ENCODE measurements at regions not wholly inside any gene's neighbourhood (a gene's known extent, or its start where the extent isn't known, plus 50 kb on each side); places are given as distances from the start of the nearest gene placed in this dataset.
"Not testable (repeated sequence)": the region's sequence is repeated elsewhere in the genome, so short reads cannot be mapped to it uniquely, and the experiment has no call there.

- Histone ChIP-seq H3K27me3 (ENCODE audit: control insufficient read depth in 3 of 3, insufficient read depth in 3 of 3, low read length in 3 of 3) (peaks cover 0 to 12% (median 5%) of the 10 kb centered on the region in 3 donors), H3K9me3 (ENCODE audit: control insufficient read depth in 3 of 3, low read length in 3 of 3) (no peaks in the 10 kb centered on the region), H3K4me1 (ENCODE audit: control insufficient read depth in 3 of 3, insufficient read depth in 3 of 3, low read length in 3 of 3) (no peaks in the 10 kb centered on the region), H3K4me3 (ENCODE audit: low read length in 3 of 3) (no peak overlapping the region), H3K9ac (ENCODE audit: low read depth in 1 of 3, low read length in 3 of 3) (no peak overlapping the region), H3K36me3 (ENCODE audit: control insufficient read depth in 3 of 3, insufficient read depth in 3 of 3, low read length in 3 of 3) (no peaks in the 10 kb centered on the region), H3K27ac (ENCODE audit: low read depth, low read length) (no peak overlapping the region)
These were observed 111.0 kb upstream of the SALL3 start for GRCh38 chr18:78868330-78869316.

- Histone ChIP-seq H3K9me3 (ENCODE audit: control insufficient read depth in 3 of 3, low read length in 3 of 3) (no peaks in the 10 kb centered on the region), H3K4me3 (ENCODE audit: low read length in 3 of 3) (no peak overlapping the region), H3K27me3 (ENCODE audit: control insufficient read depth in 3 of 3, insufficient read depth in 3 of 3, low read length in 3 of 3) (peaks cover 4 to 19% (median 5%) of the 10 kb centered on the region in 3 donors), H3K4me1 (ENCODE audit: control insufficient read depth in 3 of 3, insufficient read depth in 3 of 3, low read length in 3 of 3) (no peaks in the 10 kb centered on the region), H3K27ac (ENCODE audit: low read depth, low read length) (no peak overlapping the region), H3K36me3 (ENCODE audit: control insufficient read depth in 3 of 3, insufficient read depth in 3 of 3, low read length in 3 of 3) (no peaks in the 10 kb centered on the region), H3K9ac (ENCODE audit: low read depth in 1 of 3, low read length in 3 of 3) (no peak overlapping the region)
These were observed 108.0 kb upstream of the SALL3 start for GRCh38 chr18:78871618-78872017.

GRCh38 chr18:78873926-78874500 is 105.6 kb upstream of the SALL3 start:
- no peak overlapping the region for H3K9ac ChIP-seq (ENCODE audit: low read depth in 1 of 3, low read length in 3 of 3)
- peaks cover 0 to 10% (median 7%) of the 10 kb centered on the region in 3 donors for H3K27me3 ChIP-seq (ENCODE audit: control insufficient read depth in 3 of 3, insufficient read depth in 3 of 3, low read length in 3 of 3)
- no peak overlapping the region for H3K27ac ChIP-seq (ENCODE audit: low read depth, low read length)
- H3K4me3 ChIP-seq (ENCODE audit: low read length in 3 of 3): no peak overlapping the region
- no peaks in the 10 kb centered on the region for H3K4me1 ChIP-seq (ENCODE audit: control insufficient read depth in 3 of 3, insufficient read depth in 3 of 3, low read length in 3 of 3)
- peaks cover 0 to 2% (median 0%) of the 10 kb centered on the region in 3 donors for H3K9me3 ChIP-seq (ENCODE audit: control insufficient read depth in 3 of 3, low read length in 3 of 3)
- H3K36me3 ChIP-seq (ENCODE audit: control insufficient read depth in 3 of 3, insufficient read depth in 3 of 3, low read length in 3 of 3): no peaks in the 10 kb centered on the region

GRCh38 chr18:78875016-78875777 is 104.4 kb upstream of the SALL3 start:
- Histone ChIP-seq H3K4me1 (ENCODE audit: control insufficient read depth in 3 of 3, insufficient read depth in 3 of 3, low read length in 3 of 3) (no peaks in the 10 kb centered on the region), H3K36me3 (ENCODE audit: control insufficient read depth in 3 of 3, insufficient read depth in 3 of 3, low read length in 3 of 3) (no peaks in the 10 kb centered on the region), H3K9me3 (ENCODE audit: control insufficient read depth in 3 of 3, low read length in 3 of 3) (peaks cover 0 to 2% (median 0%) of the 10 kb centered on the region in 3 donors), H3K4me3 (ENCODE audit: low read length in 3 of 3) (no peak overlapping the region), H3K27me3 (ENCODE audit: control insufficient read depth in 3 of 3, insufficient read depth in 3 of 3, low read length in 3 of 3) (peaks cover 0 to 10% (median 7%) of the 10 kb centered on the region in 3 donors), H3K27ac (ENCODE audit: low read depth, low read length) (no peak overlapping the region), H3K9ac (ENCODE audit: low read depth in 1 of 3, low read length in 3 of 3) (no peak overlapping the region)

GRCh38 chr18:78875778-78876650 is 103.6 kb upstream of the SALL3 start:
- no peaks in the 10 kb centered on the region for H3K4me1 ChIP-seq (ENCODE audit: control insufficient read depth in 3 of 3, insufficient read depth in 3 of 3, low read length in 3 of 3)
- H3K9ac ChIP-seq (ENCODE audit: low read depth in 1 of 3, low read length in 3 of 3): no peak overlapping the region
- H3K4me3 ChIP-seq (ENCODE audit: low read length in 3 of 3): no peak overlapping the region
- H3K9me3 ChIP-seq (ENCODE audit: control insufficient read depth in 3 of 3, low read length in 3 of 3): peaks cover 0 to 2% (median 0%) of the 10 kb centered on the region in 3 donors
- H3K27ac ChIP-seq (ENCODE audit: low read depth, low read length): no peak overlapping the region
- no peaks in the 10 kb centered on the region for H3K36me3 ChIP-seq (ENCODE audit: control insufficient read depth in 3 of 3, insufficient read depth in 3 of 3, low read length in 3 of 3)
- peaks cover 0 to 8% (median 7%) of the 10 kb centered on the region in 3 donors for H3K27me3 ChIP-seq (ENCODE audit: control insufficient read depth in 3 of 3, insufficient read depth in 3 of 3, low read length in 3 of 3)

GRCh38 chr18:78876868-78877267 is 102.8 kb upstream of the SALL3 start:
- Histone ChIP-seq H3K9me3 (ENCODE audit: control insufficient read depth in 3 of 3, low read length in 3 of 3) (peaks cover 0 to 2% (median 0%) of the 10 kb centered on the region in 3 donors), H3K36me3 (ENCODE audit: control insufficient read depth in 3 of 3, insufficient read depth in 3 of 3, low read length in 3 of 3) (no peaks in the 10 kb centered on the region), H3K9ac (ENCODE audit: low read depth in 1 of 3, low read length in 3 of 3) (no peak overlapping the region), H3K27me3 (ENCODE audit: control insufficient read depth in 3 of 3, insufficient read depth in 3 of 3, low read length in 3 of 3) (peaks cover 0 to 7% (median 7%) of the 10 kb centered on the region in 3 donors), H3K4me1 (ENCODE audit: control insufficient read depth in 3 of 3, insufficient read depth in 3 of 3, low read length in 3 of 3) (no peaks in the 10 kb centered on the region), H3K4me3 (ENCODE audit: low read length in 3 of 3) (no peak overlapping the region), H3K27ac (ENCODE audit: low read depth, low read length) (no peak overlapping the region)

- H3K9me3 ChIP-seq (ENCODE audit: control insufficient read depth in 3 of 3, low read length in 3 of 3): peaks cover 0 to 2% (median 0%) of the 10 kb centered on the region in 3 donors
- H3K9ac ChIP-seq (ENCODE audit: low read depth in 1 of 3, low read length in 3 of 3): no peak overlapping the region
- peaks cover 0 to 7% (median 7%) of the 10 kb centered on the region in 3 donors for H3K27me3 ChIP-seq (ENCODE audit: control insufficient read depth in 3 of 3, insufficient read depth in 3 of 3, low read length in 3 of 3)
- H3K4me3 ChIP-seq (ENCODE audit: low read length in 3 of 3): no peak overlapping the region
- no peaks in the 10 kb centered on the region for H3K4me1 ChIP-seq (ENCODE audit: control insufficient read depth in 3 of 3, insufficient read depth in 3 of 3, low read length in 3 of 3)
- H3K36me3 ChIP-seq (ENCODE audit: control insufficient read depth in 3 of 3, insufficient read depth in 3 of 3, low read length in 3 of 3): no peaks in the 10 kb centered on the region
- no peak overlapping the region for H3K27ac ChIP-seq (ENCODE audit: low read depth, low read length)
These were observed 101.3 kb upstream of the SALL3 start for GRCh38 chr18:78878335-78878734.

GRCh38 chr18:78879072-78879883 is 100.3 kb upstream of the SALL3 start:
- not testable (repeated sequence) for H3K4me3 ChIP-seq (ENCODE audit: low read length in 3 of 3); H3K27me3 ChIP-seq (ENCODE audit: control insufficient read depth in 3 of 3, insufficient read depth in 3 of 3, low read length in 3 of 3); H3K9me3 ChIP-seq (ENCODE audit: control insufficient read depth in 3 of 3, low read length in 3 of 3); H3K9ac ChIP-seq (ENCODE audit: low read depth in 1 of 3, low read length in 3 of 3); H3K27ac ChIP-seq (ENCODE audit: low read depth, low read length); H3K4me1 ChIP-seq (ENCODE audit: control insufficient read depth in 3 of 3, insufficient read depth in 3 of 3, low read length in 3 of 3); H3K36me3 ChIP-seq (ENCODE audit: control insufficient read depth in 3 of 3, insufficient read depth in 3 of 3, low read length in 3 of 3)
